Fibroblast of pulmonary artery (primary cell): ENCODE measurements at regions not wholly inside any gene's neighbourhood (a gene's known extent, or its start where the extent isn't known, plus 50 kb on each side); places are given as distances from the start of the nearest gene placed in this dataset.

Experiments
- DNase-seq: peaks from one replicate; pipeline ENCODE4 v3.0.0-alpha.2; 2010; ENCODE audit warnings: low read depth
- H3K4me3 ChIP-seq: replicated peaks from 2 replicates; pipeline ENCODE4 v1.5.1; 2011; ENCODE audit warnings: low read depth, mild to moderate bottlenecking, control low read depth, low read length, moderate library complexity
- TF ChIP-seq, protein P1 (sequence below): IDR thresholded peaks from 2 replicates; pipeline ENCODE4 v1.5.1; 2011; ENCODE audit warnings: mild to moderate bottlenecking, control low read depth, low read length, inconsistent platforms; ENCODE audit errors: missing control alignments

DNA sequence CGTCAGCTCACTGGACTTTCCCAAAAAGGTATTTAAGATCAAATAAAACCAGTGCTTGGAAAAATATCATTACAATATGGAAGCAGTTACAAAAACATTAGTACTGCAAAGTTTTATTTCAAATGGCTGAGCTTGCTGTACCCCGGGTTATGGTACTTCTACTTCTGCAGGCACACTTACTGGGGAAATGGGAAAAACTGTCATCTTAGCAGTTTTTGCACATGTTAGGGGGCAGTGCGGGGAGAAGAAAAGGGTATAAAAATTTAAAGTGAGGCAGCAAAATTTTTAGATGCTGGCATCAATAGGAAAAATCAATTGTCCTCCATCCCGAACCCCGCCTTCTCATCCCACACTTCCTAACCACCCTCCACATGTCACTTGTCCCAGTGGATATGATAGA lies 133.4 kb downstream of the ATG4C start:
- TF ChIP-seq, protein P1, sequence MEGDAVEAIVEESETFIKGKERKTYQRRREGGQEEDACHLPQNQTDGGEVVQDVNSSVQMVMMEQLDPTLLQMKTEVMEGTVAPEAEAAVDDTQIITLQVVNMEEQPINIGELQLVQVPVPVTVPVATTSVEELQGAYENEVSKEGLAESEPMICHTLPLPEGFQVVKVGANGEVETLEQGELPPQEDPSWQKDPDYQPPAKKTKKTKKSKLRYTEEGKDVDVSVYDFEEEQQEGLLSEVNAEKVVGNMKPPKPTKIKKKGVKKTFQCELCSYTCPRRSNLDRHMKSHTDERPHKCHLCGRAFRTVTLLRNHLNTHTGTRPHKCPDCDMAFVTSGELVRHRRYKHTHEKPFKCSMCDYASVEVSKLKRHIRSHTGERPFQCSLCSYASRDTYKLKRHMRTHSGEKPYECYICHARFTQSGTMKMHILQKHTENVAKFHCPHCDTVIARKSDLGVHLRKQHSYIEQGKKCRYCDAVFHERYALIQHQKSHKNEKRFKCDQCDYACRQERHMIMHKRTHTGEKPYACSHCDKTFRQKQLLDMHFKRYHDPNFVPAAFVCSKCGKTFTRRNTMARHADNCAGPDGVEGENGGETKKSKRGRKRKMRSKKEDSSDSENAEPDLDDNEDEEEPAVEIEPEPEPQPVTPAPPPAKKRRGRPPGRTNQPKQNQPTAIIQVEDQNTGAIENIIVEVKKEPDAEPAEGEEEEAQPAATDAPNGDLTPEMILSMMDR: no peak
- H3K4me3 ChIP-seq: no peak overlapping the region
- DNase-seq: no peak

DNA sequence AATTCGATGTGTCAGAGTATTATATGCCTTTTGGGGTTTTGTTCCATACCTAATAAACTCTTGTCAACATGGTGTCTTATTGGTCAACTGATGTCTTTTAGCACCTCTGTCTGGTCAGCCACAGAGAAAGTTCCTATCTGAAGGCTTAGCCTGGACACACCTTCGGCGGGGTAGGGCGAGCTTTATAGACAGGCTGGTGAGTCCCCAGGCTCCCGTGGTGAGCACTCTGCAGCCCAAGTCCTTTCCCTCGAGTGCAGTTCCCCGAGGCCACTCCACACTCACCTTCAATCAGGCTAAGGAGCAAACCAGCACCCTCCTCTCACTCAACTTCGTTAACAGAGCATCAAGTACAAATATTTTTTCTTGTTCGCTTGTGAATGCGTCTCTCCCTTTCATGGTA lies 133.9 kb downstream of the ATG4C start:
- DNase-seq: no peak
- no peak overlapping the region for H3K4me3 ChIP-seq
- TF ChIP-seq, protein P1: no peak

DNA sequence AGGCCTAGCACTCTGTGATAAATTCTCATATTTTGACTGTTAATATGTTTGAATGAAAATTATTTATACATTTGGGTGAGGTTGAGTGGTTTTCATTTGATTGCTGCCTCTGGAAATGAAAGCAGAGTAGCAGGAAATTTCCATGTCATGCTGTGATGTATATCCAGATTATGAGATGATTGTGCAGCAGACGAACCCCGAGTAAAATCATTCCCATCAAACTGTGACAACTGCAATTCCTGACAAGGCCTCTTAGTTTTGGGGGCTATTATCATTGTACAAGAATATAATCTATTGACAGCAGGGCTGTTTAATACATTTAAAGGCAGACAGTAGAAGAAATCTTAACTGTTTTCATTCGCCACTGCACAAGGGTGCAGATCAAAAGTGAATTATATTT lies 134.8 kb downstream of the ATG4C start:
- TF ChIP-seq, protein P1: no peak
- H3K4me3 ChIP-seq: no peak overlapping the region
- no peak for DNase-seq

DNA sequence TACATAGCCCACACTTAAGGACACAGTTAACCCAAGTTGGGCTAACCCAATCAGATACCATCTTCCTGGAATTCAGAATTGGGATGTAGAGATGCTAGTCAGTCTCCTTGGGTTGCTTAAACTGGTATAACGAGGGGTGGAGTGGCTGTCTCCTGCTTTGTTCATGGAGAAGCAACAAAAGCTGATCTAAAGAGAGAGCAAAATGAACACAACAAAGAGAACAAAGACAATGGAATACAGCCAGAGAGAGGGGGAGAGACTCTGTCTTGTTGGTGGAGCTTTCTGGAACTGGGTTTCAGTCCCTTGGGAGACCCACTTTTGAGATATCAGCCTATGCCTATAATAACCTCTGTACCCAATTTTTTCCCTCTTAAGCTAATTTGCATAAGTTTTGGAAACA lies 138.1 kb downstream of the ATG4C start:
- TF ChIP-seq, protein P1: no peak
- H3K4me3 ChIP-seq: no peak overlapping the region
- no peak for DNase-seq

DNA sequence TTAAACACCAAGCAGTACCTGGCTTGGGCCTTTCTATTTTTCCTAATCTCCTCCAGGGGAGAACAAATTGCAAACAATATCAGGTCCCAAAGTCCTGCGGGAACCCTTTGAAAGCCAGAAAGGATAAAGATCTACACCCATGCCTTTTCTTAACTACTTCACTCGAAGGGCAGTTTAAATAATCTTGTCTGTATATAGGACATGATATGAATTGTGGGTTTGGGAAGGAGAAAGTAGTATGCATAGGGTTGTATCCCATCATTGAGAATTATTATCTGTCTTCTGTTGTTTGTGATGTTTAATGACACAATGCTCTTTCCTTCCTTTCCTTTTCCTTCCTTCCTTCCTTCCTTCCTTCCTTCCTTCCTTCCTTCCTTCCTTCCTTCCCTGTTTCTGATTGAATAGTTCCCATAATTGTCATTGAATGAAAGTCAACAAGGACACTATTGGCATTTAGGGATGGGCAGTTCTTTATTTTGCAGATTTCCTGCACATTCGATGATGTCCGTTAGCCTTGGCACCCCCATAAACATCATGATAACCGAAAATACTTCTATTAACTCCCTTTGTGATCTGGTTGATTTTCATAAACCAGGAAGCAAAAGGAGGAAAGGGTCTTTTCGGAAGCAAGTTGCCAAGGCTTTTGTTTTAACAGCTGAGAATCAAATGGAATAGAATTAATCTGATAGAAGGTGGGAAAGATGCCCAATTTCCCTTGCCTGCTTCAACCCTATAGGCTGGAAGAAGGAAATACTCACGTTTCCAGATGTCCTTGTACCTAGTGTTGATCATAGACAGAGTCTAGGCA lies 141.3 kb downstream of the ATG4C start:
- TF ChIP-seq, protein P1: no peak
- no peak for DNase-seq
- H3K4me3 ChIP-seq: no peak overlapping the region

DNA sequence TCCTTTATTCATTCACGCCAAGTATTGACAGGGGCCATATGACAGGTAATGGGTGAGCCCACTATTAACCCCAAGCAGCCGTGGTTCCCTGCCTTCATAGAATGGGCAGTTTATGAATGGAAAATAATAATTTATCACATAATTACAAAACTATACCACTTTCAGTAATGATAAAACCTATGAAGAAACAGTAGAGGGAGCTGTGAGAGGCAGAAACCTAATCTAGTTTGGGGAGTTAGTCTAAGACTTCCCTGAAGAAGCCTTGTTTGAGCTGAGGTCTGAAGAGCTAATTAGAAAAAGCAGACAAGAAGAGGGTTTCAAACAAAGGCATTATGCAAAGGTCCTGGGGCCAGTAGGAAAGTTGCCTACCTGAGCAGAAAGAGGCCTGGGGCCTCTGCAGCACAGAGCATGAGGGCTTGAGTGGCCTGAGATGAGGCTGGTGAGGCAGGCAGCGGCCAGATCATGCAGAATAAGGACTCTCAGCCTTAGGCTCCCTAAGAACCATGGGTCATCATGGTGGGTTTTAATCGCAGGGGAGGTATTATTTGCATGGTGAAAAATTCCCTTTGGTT lies 142.8 kb downstream of the ATG4C start:
- TF ChIP-seq, protein P1: no peak
- H3K4me3 ChIP-seq: no peak overlapping the region
- no peak for DNase-seq

DNA sequence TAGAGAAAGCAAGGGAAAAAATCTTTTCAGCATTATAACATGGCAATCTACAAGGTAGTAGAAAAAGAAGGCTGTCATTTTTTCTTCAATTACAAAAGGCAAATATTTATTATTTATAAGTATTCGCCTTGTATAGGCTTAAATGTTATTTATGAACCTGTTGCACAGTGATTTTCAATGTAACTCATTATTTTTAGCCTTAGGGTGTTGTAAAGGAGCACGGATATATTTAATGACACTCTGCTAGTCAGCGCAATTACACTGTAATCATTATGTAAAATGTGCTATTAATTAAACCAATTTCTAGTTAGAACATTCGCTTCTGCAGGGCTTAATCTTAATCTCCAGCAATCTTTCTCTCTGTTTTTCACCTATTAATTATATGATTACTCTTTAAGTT lies 145.0 kb downstream of the ATG4C start:
- no peak for DNase-seq
- TF ChIP-seq, protein P1: no peak
- no peak overlapping the region for H3K4me3 ChIP-seq
